Endothelial cell (in vitro differentiated cells): ENCODE measurements at regions not wholly inside any gene's neighbourhood (a gene's known extent, or its start where the extent isn't known, plus 50 kb on each side); places are given as distances from the start of the nearest gene placed in this dataset.
"Not testable (repeated sequence)": the region's sequence is repeated elsewhere in the genome, so short reads cannot be mapped to it uniquely, and the experiment has no call there.

Experiments used
- DNase-seq: peaks from one replicate; pipeline ENCODE4 v3.0.0; 2021; ENCODE audit warnings: low spot score
- H3K27ac Mint-ChIP-seq: one replicate; pipeline ENCODE4 v1.8.0; 2021; ENCODE audit warnings: mixed read lengths, inconsistent platforms; ENCODE audit not compliant: unreplicated experiment
- H3K27me3 Mint-ChIP-seq: one replicate; pipeline ENCODE4 v1.8.0; 2021; ENCODE audit warnings: mild to moderate bottlenecking, moderate library complexity, mixed read lengths, inconsistent platforms; ENCODE audit not compliant: unreplicated experiment
- H3K36me3 Mint-ChIP-seq: one replicate; pipeline ENCODE4 v1.8.0; 2021; ENCODE audit warnings: mild to moderate bottlenecking, low read depth, mixed read lengths, inconsistent platforms; ENCODE audit not compliant: unreplicated experiment
- H3K4me1 Mint-ChIP-seq: one replicate; pipeline ENCODE4 v1.8.0; 2021; ENCODE audit warnings: mild to moderate bottlenecking, mixed read lengths, inconsistent platforms; ENCODE audit not compliant: unreplicated experiment
- H3K4me3 Mint-ChIP-seq: one replicate; pipeline ENCODE4 v1.8.0; 2021; ENCODE audit warnings: mild to moderate bottlenecking, mixed read lengths, inconsistent platforms; ENCODE audit not compliant: unreplicated experiment
- H3K9me3 Mint-ChIP-seq: one replicate; pipeline ENCODE4 v1.8.0; 2021; ENCODE audit warnings: mixed read lengths, inconsistent platforms; ENCODE audit not compliant: unreplicated experiment
- CTCF ChIP-seq: fragments of 200-600 bp; sonication (generic); IDR thresholded peaks from one replicate; pipeline ENCODE4 v1.5.0; 2021; ENCODE audit warnings: antibody characterized with exemption; ENCODE audit not compliant: unreplicated experiment

GRCh38 chr14:101090976-101091375 is 187.5 kb upstream of the RTL1 start:
- H3K36me3 Mint-ChIP-seq = no peaks in the 10 kb centered on the region
- H3K9me3 Mint-ChIP-seq = no peaks in the 10 kb centered on the region
- DNase-seq = no peak
- peak overlapping the region; percentile 5 for H3K27ac Mint-ChIP-seq
- peaks cover 4% of the 10 kb centered on the region for H3K4me1 Mint-ChIP-seq
- H3K27me3 Mint-ChIP-seq = peaks cover 4% of the 10 kb centered on the region
- no peak for TF ChIP-seq CTCF
- H3K4me3 Mint-ChIP-seq = no peak overlapping the region

GRCh38 chr14:101094916-101095315 is 191.4 kb upstream of the RTL1 start:
- H3K4me1 Mint-ChIP-seq = peaks cover 34% of the 10 kb centered on the region
- H3K36me3 Mint-ChIP-seq, H3K27ac Mint-ChIP-seq, DNase-seq, H3K9me3 Mint-ChIP-seq, H3K27me3 Mint-ChIP-seq, H3K4me3 Mint-ChIP-seq: not testable (repeated sequence)

GRCh38 chr14:101096551-101096950 is 193.0 kb upstream of the RTL1 start:
- Mint-ChIP-seq H3K36me3 (peaks cover 19% of the 10 kb centered on the region), H3K27me3 (peaks cover 7% of the 10 kb centered on the region), H3K4me3 (no peak overlapping the region), H3K4me1 (peaks cover 31% of the 10 kb centered on the region), H3K9me3 (peaks cover 7% of the 10 kb centered on the region), H3K27ac (peak overlapping the region; percentile 95)
- no peak for DNase-seq
- no peak for TF ChIP-seq CTCF

GRCh38 chr14:101097109-101097793 is 193.7 kb upstream of the RTL1 start:
- H3K36me3 Mint-ChIP-seq = peaks cover 19% of the 10 kb centered on the region
- peaks cover 31% of the 10 kb centered on the region for H3K4me1 Mint-ChIP-seq
- H3K27me3 Mint-ChIP-seq = peaks cover 7% of the 10 kb centered on the region
- H3K9me3 Mint-ChIP-seq = peaks cover 7% of the 10 kb centered on the region
- no peak for DNase-seq
- H3K27ac Mint-ChIP-seq = peak overlapping the region; percentile 95
- no peak overlapping the region for H3K4me3 Mint-ChIP-seq
- TF ChIP-seq CTCF = no peak

- DNase-seq = no peak
- no peak for TF ChIP-seq CTCF
- H3K4me1 Mint-ChIP-seq = peaks cover 31% of the 10 kb centered on the region
- H3K27me3 Mint-ChIP-seq = peaks cover 7% of the 10 kb centered on the region
- peaks cover 19% of the 10 kb centered on the region for H3K36me3 Mint-ChIP-seq
- H3K9me3 Mint-ChIP-seq = peaks cover 7% of the 10 kb centered on the region
- no peak overlapping the region for H3K4me3 Mint-ChIP-seq
- peak overlapping the region; percentile 98 for H3K27ac Mint-ChIP-seq
Measured at GRCh38 chr14:101098177-101098576, 194.7 kb upstream of the RTL1 start.
